Choroid plexus epithelial cell (primary cell): ENCODE measurements at regions not wholly inside any gene's neighbourhood (a gene's known extent, or its start where the extent isn't known, plus 50 kb on each side); places are given as distances from the start of the nearest gene placed in this dataset.

Experiments used
- DNase-seq: peaks from one replicate; pipeline ENCODE4 v3.0.0-alpha.2; 2010; ENCODE audit warnings: low read depth
- H3K4me3 ChIP-seq: 2 replicates; pipeline ENCODE4 v1.5.1; 2011; ENCODE audit warnings: low read depth, mild to moderate bottlenecking, control low read depth, low read length, moderate library complexity
- TF ChIP-seq, protein P1 (sequence below): conservative IDR thresholded peaks from 2 replicates; pipeline ENCODE4 v1.5.1; 2011; ENCODE audit warnings: low read depth, mild to moderate bottlenecking, control low read depth, inconsistent platforms, low read length, moderate library complexity

DNA sequence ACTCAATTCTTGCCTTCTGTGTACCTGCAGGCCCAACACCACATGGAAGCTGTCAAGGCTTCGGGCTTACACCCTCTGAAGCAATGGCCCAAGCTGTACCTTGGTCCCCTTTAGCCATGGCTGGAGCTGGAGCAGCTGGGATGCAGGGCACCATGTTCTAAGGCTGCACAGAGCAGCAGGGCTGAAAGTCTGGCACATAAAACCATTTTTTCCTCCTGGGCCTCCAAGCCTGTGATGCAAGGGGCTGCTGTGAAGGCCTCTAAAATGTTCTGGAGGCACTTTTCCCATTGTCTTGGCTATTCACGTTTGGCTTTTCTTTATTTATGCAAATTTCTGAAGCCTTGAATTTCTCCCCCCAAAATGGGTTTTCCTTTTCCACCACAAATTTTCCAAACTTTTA, 102.1 kb upstream of the SLC5A12 start:
- DNase-seq, result no peak
- H3K4me3 ChIP-seq, result no peak overlapping the region
- TF ChIP-seq, protein P1, sequence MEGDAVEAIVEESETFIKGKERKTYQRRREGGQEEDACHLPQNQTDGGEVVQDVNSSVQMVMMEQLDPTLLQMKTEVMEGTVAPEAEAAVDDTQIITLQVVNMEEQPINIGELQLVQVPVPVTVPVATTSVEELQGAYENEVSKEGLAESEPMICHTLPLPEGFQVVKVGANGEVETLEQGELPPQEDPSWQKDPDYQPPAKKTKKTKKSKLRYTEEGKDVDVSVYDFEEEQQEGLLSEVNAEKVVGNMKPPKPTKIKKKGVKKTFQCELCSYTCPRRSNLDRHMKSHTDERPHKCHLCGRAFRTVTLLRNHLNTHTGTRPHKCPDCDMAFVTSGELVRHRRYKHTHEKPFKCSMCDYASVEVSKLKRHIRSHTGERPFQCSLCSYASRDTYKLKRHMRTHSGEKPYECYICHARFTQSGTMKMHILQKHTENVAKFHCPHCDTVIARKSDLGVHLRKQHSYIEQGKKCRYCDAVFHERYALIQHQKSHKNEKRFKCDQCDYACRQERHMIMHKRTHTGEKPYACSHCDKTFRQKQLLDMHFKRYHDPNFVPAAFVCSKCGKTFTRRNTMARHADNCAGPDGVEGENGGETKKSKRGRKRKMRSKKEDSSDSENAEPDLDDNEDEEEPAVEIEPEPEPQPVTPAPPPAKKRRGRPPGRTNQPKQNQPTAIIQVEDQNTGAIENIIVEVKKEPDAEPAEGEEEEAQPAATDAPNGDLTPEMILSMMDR, result no peak

DNA sequence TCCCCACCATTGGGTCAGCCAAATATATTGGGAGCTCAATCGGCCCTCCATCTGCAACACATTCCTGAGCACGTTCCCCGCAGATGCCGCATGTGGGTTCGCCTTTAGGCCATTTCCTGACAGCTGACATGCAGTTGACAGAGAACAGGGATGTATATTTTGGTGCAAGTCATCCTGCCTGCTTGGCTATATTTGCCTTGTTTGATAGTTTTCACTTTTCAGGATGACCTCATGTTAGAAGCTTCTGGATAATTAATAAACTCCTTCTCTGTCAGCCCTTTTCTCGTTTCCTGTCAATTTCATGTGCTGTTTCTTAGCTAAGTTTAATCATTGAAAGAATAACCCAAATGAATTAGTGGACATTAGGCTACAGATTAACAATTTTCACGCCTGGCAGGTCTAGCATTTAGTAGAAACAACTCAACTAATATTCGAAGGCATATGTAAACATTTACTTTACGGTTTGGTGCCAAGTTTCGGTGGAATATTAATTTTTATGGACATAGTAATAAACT, 105.8 kb upstream of the SLC5A12 start:
- no peak overlapping the region for H3K4me3 ChIP-seq
- TF ChIP-seq, protein P1, result no peak
- peak; percentile 28 for DNase-seq

DNA sequence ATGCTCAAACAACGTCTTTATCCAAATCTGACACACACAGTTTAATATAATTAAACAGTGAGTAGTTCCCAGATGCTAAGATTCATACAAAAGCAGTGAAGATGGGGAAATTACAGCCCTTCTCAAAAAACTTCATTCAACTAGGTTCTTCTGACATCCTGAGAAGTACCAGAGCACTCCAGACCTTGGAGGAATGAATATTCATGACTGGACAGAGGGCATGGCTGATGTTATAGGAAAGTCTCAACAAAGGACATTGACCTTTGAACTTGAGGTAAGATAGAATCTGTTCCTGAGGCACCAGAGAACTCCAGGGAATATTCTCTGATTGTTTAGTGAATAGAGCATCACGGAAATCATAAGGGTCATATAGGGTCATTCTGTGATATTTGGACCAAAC, 106.4 kb upstream of the SLC5A12 start:
- TF ChIP-seq, protein P1, result no peak
- no peak for DNase-seq
- no peak overlapping the region for H3K4me3 ChIP-seq

DNA sequence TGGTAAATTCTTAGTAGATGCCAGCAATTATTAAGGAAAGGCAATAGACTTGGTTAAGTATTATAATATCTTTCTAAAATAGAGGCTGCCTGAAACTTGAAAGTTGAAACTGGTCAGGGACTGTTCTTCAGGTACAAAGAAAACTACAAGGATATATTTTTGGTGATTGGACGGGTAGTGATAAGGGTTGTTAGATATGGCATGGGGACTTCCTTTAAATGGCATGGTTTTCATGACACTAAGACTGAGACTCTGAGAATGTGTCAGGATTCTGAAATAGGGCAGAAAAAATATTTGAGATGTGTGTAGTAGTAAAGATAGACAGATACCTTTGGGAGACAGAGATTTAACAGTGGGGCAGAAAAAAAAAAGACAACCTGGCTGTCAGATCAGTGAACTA, 108.4 kb upstream of the SLC5A12 start:
- TF ChIP-seq, protein P1, result no peak
- no peak for DNase-seq
- H3K4me3 ChIP-seq, result no peak overlapping the region

DNA sequence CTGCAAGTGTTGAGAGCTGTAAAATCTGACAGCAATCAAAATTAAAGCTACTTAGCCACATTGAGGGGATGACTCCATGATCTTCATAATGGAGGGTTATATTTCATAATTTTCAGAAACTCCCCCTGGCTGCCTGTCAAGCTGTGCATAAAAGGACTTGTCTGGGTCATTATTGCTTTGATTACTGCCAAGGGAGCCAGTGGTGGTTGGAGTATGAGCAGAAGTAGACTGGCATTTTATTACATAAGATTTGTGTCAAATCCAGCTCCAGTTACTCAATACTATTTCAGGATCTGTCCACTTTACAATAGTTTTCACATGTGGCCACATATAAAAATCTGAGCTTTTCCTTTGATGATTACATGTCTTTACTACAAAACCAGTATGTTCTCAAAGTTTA, 108.9 kb upstream of the SLC5A12 start:
- TF ChIP-seq, protein P1, result no peak
- DNase-seq, result no peak
- no peak overlapping the region for H3K4me3 ChIP-seq

DNA sequence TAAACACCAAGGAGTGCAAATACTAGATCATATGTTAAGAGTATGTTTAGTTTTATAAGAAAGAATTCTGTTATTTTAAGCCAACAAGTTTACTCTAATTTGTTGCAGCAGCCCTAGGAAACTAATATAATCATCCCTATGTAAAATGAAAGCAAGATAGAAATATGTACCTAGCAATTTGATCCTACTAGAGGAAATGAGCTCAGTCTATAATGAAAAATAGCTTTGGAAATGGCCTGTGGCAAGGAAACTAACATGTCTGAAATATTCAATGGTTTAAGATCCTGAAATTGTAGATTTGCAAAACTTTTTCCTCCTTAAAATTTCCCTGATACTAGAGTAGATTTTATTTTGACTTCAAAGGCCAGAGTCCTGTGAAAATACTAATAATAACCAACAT, 112.7 kb upstream of the SLC5A12 start:
- TF ChIP-seq, protein P1, result no peak
- DNase-seq, result peak; percentile 32
- H3K4me3 ChIP-seq, result no peak overlapping the region

DNA sequence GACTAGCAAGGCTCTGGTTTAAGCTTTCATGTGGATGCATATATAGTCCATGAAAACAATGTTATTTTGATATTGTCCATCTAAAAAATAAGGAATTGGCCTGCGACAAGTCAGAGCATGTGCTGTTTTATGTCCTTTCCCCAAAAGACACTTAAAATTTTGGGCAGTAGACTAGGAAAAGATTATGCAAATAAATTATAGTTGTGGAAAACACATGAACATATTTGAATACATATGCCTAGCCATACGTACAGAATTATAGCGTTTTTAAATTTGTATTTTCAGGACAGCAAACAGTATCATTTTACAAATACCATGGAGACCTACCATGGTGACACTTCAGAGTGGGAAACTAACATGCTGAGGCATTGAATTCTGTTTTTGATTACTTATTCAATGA, 113.8 kb upstream of the SLC5A12 start:
- no peak overlapping the region for H3K4me3 ChIP-seq
- TF ChIP-seq, protein P1, result no peak
- DNase-seq, result no peak
